GM12874 (cell line): ENCODE measurements at regions not wholly inside any gene's neighbourhood (a gene's known extent, or its start where the extent isn't known, plus 50 kb on each side); places are given as distances from the start of the nearest gene placed in this dataset.

Source experiments
- TF ChIP-seq, protein P1 (sequence below): IDR thresholded peaks from 2 replicates; pipeline ENCODE4 v1.5.1; 2011; ENCODE audit warnings: low read depth, mild to moderate bottlenecking, control low read depth, low read length, moderate library complexity; ENCODE audit not compliant: insufficient read depth

DNA sequence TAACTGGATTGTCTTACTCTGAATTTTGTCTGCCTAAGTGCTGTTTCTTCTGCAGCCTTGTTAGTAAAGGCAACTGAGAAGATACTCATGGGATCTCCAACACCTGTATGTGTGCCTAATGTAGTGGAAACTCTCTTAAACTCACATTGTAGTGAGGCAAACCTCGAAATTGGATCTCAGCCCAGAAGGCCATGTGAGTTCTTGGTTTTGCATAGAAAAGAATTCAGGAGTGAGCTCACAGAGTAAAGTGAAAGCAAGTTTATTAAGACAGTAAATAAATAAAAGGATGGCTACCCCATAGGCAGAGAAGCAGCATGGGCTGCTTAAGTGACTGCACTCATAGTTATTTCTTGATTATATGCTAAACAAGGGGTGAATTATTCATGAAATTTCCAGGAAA lies 1344.7 kb downstream of the NCAM2 start:
- TF ChIP-seq, protein P1, sequence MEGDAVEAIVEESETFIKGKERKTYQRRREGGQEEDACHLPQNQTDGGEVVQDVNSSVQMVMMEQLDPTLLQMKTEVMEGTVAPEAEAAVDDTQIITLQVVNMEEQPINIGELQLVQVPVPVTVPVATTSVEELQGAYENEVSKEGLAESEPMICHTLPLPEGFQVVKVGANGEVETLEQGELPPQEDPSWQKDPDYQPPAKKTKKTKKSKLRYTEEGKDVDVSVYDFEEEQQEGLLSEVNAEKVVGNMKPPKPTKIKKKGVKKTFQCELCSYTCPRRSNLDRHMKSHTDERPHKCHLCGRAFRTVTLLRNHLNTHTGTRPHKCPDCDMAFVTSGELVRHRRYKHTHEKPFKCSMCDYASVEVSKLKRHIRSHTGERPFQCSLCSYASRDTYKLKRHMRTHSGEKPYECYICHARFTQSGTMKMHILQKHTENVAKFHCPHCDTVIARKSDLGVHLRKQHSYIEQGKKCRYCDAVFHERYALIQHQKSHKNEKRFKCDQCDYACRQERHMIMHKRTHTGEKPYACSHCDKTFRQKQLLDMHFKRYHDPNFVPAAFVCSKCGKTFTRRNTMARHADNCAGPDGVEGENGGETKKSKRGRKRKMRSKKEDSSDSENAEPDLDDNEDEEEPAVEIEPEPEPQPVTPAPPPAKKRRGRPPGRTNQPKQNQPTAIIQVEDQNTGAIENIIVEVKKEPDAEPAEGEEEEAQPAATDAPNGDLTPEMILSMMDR, result no peak

DNA sequence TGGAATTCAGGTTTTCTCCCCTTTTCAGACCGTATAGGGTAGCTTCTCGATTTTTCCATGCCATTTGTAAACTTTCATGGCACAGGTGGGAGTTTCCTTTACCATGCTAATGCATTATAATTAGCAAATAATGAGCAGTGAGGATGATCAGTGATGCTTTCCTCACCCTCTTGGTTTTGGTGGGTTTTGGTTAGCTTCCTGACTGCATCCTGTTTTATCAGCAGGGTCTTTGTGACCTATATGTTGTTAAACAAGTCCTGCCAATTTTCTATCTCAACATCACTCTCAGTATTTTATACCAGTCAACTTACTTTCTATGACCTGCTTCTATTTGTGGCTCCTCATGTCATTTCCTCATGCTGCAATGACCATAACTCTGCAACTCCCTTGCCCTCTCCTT lies 1345.1 kb downstream of the NCAM2 start:
- TF ChIP-seq, protein P1, result no peak

DNA sequence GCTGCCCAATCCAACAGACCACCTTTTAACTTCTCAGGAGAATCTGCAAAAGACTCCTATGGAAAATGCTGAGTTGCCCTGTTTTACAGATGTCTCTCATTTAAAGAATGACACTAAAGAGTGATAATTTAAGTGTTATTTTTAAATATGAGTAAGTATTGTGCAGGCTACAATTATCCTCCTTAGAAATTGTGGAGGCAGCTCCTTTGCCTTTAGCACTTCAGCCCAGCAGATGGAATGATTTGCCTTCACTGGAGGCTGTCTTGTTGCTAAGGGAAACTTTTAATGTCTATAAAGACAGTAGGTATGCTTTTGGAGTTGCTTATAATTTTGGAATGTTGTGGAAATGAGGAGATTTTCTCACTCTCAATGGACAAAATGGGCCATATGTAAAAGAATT lies 1345.5 kb downstream of the NCAM2 start:
- TF ChIP-seq, protein P1, result no peak

DNA sequence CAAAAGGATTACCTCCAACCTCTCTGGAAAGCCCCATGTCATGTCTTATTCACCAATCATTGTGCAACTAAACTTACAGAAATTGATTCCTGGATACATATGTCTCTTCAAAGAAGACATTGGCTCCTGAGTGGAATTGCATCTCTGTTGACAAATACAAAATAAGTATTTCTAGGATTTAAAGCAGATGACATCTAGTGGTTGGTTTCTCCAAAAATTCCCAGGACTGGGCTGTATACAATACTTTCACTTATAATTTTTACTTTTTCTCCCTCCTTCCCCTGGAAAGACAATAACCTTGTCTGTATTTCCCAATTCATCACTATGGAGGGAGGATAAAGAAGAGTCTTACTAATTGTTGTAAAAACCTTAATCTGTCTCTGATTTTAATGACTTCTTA lies 1347.4 kb downstream of the NCAM2 start:
- TF ChIP-seq, protein P1, result no peak

DNA sequence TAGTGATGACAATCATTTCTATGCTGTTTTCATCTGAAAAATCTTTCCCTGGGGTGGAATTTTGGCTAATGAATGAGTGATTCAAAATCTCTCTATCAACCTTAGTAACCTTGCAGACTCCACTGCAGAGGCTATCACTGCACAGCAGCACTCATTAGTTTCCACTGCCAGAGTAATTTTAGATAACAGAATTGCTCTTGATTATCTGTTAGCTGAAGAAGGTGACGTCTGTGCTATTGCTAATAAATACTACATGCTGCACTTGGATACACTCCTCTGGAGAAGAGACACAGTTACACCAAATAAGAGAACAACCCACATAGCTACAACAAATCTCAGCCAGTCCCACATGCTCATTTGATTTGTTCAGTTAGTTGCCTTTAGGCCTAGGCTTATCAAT lies 1348.4 kb downstream of the NCAM2 start:
- TF ChIP-seq, protein P1, result no peak

DNA sequence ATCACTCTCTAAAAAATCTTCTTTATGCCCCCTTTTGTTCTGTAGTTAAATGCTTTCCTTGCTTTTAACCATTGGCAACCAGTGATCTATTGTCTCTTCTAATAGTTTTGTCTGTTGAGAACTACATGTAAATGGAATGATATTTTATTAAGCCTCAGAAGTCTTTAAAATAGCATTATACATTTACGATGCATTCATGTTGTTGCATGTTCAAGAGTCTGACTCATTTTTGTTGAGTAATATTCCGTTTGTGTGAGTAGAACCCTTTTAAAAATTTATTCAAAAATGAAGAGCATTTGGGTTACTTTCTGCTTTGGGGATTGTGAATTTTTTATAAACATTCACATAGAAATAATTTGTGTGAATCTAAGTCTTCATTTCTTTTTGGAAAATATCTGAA lies 1352.9 kb downstream of the NCAM2 start:
- TF ChIP-seq, protein P1, result no peak

DNA sequence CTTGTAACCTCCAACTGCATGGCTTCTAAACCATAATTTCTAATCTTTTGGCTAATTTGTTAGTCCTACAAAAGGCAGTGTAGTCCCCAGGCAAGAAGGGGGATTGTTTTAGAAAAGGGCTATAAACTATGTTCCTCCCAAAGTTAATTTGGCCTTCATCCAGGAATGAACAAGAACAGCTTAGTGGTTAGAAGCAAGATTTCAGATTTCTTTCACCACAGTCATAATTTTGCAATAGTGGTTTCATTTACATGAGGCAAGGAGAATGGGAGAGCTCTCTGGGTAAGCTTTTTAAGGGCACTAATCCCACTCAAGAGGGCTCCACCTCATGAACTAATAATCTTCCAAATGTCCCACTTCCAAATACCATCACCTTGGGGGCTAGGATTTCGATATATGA lies 1353.9 kb downstream of the NCAM2 start:
- TF ChIP-seq, protein P1, result no peak

DNA sequence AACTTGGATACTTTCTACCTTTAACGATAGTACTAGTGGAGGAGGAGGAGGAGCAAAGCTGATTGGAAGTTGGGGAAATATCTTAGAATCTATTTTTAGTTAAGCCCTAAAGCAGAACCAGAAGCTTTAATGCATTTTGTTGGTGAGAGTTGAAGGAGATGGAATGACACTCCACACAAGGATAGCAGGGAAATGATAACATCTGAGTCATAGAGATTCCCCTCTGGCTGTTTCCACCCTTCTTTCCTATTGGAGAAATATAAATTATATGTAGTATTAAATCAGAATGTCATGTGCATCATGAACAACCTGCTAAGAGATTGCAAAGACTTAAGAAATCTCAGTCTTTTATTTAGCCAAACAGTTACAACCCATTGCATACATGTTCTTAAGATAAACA lies 1357.7 kb downstream of the NCAM2 start:
- TF ChIP-seq, protein P1, result no peak
